ENCODE measurements at regions not wholly inside any gene's neighbourhood (a gene's known extent, or its start where the extent isn't known, plus 50 kb on each side); places are given as distances from the start of the nearest gene placed in this dataset.

GRCh38 chr6:71406865-71407860, 118.6 kb downstream of the OGFRL1 start:
- TF ChIP-seq EP300 (IDR thresholded peaks at IDR 0.05) (no peak), POLR2A (IDR thresholded peaks at IDR 0.05) (no peak)
- TF ChIP-seq, protein P1, sequence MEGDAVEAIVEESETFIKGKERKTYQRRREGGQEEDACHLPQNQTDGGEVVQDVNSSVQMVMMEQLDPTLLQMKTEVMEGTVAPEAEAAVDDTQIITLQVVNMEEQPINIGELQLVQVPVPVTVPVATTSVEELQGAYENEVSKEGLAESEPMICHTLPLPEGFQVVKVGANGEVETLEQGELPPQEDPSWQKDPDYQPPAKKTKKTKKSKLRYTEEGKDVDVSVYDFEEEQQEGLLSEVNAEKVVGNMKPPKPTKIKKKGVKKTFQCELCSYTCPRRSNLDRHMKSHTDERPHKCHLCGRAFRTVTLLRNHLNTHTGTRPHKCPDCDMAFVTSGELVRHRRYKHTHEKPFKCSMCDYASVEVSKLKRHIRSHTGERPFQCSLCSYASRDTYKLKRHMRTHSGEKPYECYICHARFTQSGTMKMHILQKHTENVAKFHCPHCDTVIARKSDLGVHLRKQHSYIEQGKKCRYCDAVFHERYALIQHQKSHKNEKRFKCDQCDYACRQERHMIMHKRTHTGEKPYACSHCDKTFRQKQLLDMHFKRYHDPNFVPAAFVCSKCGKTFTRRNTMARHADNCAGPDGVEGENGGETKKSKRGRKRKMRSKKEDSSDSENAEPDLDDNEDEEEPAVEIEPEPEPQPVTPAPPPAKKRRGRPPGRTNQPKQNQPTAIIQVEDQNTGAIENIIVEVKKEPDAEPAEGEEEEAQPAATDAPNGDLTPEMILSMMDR (IDR thresholded peaks at IDR 0.05) = no peak
- Histone ChIP-seq H3K4me3 (no peak overlapping the region), H3K27me3 (no peaks in the 10 kb centered on the region), H3K4me1 (peaks cover 0 to 62% (median 18%) of the 10 kb centered on the region in 4 donors), H3K36me3 (no peaks in the 10 kb centered on the region), H3K9me3 (no peaks in the 10 kb centered on the region), H3K27ac (no peak overlapping the region)
- DNase-seq (ENCODE audit: low spot score in 2 of 2) = no peak
- 73 to 78% methylated on average over 5 of the region's 5 CpGs for WGBS, 2 donors

GRCh38 chr6:71408787-71409723, 120.4 kb downstream of the OGFRL1 start:
- WGBS, 2 donors = 88 to 94% methylated on average over 1 of the region's 1 CpG
- Histone ChIP-seq H3K27ac (no peak overlapping the region), H3K4me1 (peaks cover 0 to 65% (median 20%) of the 10 kb centered on the region in 4 donors), H3K27me3 (no peaks in the 10 kb centered on the region), H3K9me3 (no peaks in the 10 kb centered on the region), H3K36me3 (no peaks in the 10 kb centered on the region), H3K4me3 (no peak overlapping the region)
- no peak for DNase-seq (ENCODE audit: low spot score in 2 of 2)
- TF ChIP-seq, protein P1 (IDR thresholded peaks at IDR 0.05) = no peak
- no peak for TF ChIP-seq POLR2A (IDR thresholded peaks at IDR 0.05)
- no peak for TF ChIP-seq EP300 (IDR thresholded peaks at IDR 0.05)

DNA sequence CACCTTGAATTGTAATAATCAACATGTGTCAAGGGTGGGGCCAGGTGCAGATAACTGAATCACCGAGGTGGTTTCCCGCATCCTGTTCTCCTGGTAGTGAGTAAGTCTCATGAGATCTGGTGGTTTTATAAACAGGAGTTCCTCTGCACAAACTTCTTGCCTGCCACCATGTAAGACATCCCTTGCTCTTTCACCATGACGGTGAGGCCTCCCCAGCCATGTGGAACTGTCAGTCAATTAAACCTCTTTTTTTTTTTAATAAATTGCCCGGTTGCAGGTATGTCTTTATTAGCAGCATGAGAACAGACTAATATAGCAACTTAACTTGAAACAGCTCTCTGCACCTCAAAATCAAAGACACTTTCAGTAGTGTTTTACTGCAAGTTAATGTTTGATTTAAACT, 121.6 kb downstream of the OGFRL1 start:
- 90% methylated on average over 4 of the region's 4 CpGs for WGBS, 2 donors
- H3K4me1 ChIP-seq = peaks cover 0 to 60% (median 14%) of the 10 kb centered on the region in 4 donors

DNA sequence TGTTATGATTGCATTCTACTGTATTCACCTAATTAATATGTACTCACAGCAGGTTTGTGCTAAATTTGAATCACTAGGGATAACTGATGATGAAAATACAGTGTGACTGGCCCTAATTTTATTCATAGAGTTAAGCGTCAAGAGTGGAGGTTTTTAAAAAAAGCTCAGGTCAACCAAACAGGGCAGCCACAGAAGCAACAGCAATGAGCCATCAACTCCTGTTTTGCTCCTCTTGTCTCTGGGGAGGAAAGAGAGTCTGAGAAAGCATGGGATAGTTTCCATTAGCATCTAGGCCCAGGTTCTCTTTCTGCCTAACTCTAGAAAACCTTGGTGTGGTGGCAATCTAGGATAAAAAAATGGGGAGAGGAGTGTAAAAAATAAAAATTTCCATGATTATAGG, 122.1 kb downstream of the OGFRL1 start:
- 53 to 55% methylated on average over 1 of the region's 1 CpG for WGBS, 2 donors
- H3K27ac ChIP-seq = no peak overlapping the region

More for the DNA sequence above, 121.6 kb downstream of the OGFRL1 start:
- no peak overlapping the region for H3K4me3 ChIP-seq
- no peak for DNase-seq (ENCODE audit: low spot score in 2 of 2)
- TF ChIP-seq, protein P1 (IDR thresholded peaks at IDR 0.05) = no peak
- TF ChIP-seq EP300 (IDR thresholded peaks at IDR 0.05) = no peak
- TF ChIP-seq POLR2A (IDR thresholded peaks at IDR 0.05) = no peak
- H3K36me3 ChIP-seq = peaks cover 0 to 1% (median 0%) of the 10 kb centered on the region in 3 donors
- H3K9me3 ChIP-seq = no peaks in the 10 kb centered on the region
- H3K27me3 ChIP-seq = no peaks in the 10 kb centered on the region
- no peak overlapping the region for H3K27ac ChIP-seq

More for the DNA sequence above, 122.1 kb downstream of the OGFRL1 start:
- no peaks in the 10 kb centered on the region for H3K27me3 ChIP-seq
- H3K36me3 ChIP-seq = peaks cover 0 to 6% (median 0%) of the 10 kb centered on the region in 3 donors
- TF ChIP-seq, protein P1 (IDR thresholded peaks at IDR 0.05) = no peak
- TF ChIP-seq EP300 (IDR thresholded peaks at IDR 0.05) (no peak), POLR2A (IDR thresholded peaks at IDR 0.05) (no peak)
- no peaks in the 10 kb centered on the region for H3K9me3 ChIP-seq
- no peak overlapping the region for H3K4me3 ChIP-seq
- H3K4me1 ChIP-seq = peaks cover 0 to 60% (median 13%) of the 10 kb centered on the region in 4 donors
- no peak for DNase-seq (ENCODE audit: low spot score in 2 of 2)
